Iris pigment epithelial cell (primary cell): ENCODE measurements at regions not wholly inside any gene's neighbourhood (a gene's known extent, or its start where the extent isn't known, plus 50 kb on each side); places are given as distances from the start of the nearest gene placed in this dataset.

Experiments
- DNase-seq: peaks from one replicate; pipeline ENCODE4 v3.0.0-alpha.2; 2011; ENCODE audit warnings: low read depth

DNA sequence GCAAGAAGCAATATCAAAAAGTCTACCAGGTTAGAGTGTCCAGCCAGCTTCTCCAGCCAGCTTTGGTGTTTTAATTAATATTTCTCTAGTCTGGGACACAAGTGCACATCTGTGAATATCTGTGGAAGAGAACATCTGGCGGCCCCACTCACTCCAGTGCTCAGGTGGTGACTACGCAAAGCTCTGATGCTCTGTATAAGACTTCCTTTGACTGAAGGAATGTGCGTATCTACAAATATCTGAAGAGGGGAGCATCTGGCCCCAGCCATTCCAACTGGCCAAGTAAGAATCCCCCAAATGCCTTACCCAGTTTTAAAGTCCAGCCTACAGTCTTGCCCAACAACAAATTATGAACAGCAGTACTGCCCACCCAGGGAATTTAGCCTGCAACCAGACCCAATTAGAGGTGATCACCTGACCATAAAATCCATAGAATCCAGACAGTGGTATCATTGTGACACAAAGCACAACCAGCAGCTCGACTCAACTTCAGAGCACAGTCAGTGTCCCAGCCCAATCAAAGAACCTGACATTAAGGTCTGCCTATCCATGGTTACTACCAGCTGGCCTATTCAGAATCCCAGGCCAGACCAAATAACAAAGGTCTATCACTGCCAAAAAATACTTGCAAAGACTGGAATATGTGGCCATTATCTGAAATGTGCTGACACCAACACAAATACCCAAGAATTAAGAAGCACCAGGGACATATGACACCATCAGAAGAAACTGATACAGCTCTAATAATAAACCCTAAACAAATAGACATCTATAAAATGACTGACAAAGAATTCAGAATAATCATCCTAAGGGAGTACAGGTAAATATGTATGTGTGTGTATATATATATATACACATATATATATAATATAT lies 76.1 kb upstream of the MANEA start:
- DNase-seq: no peak

DNA sequence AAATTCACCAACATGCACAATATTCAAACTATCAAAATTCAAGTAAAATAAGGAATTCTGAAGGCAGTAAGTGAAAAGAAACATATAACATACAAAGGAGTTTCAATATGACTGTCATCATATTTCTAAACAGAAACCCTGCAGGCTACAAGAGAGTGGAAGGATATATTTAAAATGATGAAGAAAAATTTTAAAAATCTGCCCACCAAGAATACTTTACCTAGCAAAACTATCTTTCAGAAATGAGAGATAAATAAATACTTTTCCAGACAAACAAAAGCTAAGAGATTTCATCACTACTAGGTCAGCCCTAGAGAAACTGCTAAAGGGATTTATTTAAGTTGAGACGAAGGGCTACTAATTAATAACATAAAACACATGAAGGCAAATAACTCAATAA lies 73.8 kb upstream of the MANEA start:
- no peak for DNase-seq

DNA sequence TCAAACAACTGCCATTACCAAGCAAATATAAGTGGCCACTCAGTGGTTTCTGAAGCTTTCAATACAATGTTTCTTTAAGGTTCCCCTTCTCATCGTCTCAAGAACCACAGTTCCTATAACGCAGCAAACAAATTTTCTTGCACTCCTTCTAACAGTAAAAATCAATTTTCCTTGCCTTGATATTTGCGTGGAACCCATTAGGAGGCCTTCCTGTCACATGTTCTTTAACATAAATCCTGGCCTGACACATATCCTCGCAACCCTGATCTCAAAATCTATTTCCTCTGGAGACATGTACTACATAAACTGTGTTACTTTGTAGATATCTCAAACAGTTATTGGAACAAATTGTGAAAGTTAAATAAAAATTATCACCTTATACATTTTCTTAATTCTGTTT lies 65.9 kb upstream of the MANEA start:
- no peak for DNase-seq

DNA sequence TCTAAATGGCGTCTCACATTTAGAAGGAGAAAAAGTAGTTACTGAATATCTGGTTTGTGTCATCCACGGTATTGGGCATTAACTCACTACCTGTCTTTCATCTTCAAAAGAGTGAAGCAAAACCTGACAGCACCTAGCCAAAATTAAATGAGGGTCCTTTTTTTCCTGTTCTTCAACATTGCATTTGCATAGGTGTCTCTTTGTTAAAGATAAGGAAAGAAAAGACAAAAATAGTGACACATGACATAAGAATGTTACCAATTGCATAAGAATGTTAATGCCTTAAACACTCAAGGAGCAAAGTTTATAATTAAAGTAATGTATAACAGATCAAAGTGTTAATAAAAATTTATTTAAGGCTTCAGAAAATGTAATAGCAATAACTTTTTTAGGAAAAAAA lies 61.4 kb upstream of the MANEA start:
- DNase-seq: no peak

DNA sequence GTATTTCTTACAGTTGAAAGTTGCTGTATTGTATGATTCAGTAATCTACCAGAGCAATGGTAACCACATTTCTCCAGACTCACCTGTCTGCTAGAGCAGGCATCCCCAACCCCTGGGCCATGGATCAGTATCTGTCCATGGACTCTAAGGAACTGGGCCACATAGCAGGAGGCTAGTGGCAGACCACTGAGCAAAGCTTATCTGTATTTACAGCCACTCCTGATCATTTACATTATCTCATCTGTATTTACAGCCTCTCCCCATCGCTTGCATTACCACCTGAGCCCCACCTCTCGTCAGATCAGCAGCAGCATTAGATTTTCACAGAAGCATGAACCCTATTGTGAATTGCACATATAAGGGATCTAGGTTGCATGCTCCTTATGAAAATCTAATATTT lies 60.3 kb upstream of the MANEA start:
- DNase-seq: no peak

DNA sequence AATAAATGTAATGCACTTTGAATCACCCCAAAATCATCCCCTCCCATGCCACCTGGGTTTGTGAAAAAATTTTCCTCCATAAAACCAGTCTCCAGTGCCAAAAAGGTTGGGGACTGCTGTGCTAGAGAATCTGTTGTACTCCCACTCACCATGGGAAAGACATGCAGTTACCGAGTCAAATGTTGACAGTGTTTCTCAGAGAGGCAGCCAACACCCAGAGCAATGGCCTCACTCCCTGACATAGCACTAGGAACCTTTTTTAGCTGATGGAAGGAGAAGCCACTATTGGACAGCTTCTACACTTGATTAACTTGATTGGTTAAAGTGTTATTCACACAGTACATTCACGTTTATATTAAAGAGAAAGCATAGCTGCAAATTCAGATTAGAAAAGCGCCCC lies 59.8 kb upstream of the MANEA start:
- DNase-seq: no peak

DNA sequence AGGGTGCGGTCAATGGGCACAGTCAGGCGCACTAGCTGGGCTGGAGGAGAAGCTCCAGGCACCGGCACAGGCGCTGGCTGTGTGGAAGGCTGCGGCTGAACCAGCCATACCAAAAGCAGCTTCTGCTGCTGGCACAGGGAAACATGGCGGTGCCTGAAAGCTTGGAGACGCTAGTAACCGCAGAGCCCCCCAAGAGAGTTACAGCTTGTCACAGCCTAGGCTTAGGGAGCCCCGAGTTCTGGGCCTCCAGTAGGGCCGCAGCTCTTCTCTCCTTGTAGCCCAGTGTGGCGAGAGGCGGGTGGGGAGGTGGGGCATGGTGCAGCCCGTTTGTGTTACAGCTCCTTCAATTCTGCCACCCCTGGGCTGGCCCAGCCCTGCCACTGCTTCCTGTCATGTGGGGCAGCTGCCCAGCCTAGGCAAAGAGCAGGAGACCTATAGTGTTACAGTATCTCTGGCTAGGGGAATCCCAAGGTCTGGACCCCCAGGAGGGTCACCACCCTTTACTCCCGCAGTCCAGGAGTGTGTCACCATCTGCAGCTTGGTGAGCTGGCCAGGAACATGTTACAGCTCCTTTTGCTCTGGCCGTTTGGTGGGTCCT lies 58.6 kb upstream of the MANEA start:
- DNase-seq: no peak

DNA sequence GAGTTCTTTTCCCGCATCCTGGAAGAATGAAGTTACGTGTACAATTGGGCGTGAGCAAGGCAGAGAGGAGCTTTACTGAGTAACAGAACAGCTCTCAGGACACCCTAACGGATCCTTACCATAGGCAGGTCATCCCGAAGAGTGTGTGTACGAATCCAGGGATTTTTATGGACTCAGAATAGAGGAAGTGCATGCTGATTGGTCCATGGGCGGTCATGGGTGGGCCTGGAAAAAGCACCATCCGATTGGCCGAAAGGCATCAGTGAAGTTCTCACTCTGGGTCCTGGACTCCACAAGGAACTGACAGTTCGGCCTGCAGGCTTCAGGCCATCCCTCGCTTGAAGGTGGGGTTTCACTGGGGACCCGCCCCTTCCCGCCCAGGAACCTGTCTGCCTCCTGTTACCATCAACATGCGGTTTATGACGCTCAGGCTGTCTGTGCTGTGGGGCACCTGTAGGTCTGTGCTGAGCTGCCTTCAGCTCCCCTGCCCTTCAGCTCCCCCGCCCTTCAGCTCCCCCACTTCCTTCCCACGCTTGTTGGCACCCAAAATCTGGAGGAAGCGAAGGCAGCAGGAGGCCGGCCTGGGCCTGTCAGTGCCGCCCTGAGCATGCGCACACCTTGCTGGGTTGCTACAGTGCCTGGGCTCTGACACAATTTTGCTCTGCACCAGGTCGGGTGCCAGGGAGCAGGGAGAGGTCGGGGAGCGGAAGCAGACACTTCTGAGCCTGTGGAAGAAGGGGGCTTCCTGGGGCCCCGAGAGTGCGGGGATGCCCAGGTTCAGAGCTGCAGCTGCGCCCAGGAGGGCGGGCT lies 57.9 kb upstream of the MANEA start:
- DNase-seq: no peak

DNA sequence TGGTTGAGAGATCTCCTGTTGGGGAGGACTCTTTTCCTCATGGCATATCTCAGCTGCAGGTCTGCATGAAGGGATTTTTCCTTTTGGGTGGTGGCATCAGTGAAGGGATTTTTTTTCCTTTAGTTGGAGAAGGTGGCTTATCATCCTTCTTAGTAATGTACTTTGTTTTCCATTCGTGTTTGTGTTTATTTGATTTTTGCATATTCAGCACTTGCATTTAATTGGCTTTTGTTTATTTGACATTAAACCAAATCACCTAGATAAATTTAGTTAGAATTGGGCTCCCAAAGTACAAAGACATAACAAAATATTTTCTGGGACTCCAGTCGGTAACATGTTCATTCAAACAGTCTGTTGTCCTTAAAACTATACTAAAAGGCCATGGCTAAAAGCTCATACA lies 56.2 kb upstream of the MANEA start:
- no peak for DNase-seq
